Tibial artery (tissue), 4 donors: ENCODE measurements at regions not wholly inside any gene's neighbourhood (a gene's known extent, or its start where the extent isn't known, plus 50 kb on each side); places are given as distances from the start of the nearest gene placed in this dataset.

Experiments
- DNase-seq, 2 donors: peaks; one replicate each; pipeline ENCODE4 v3.0.0-alpha.2; 2019
- H3K27ac ChIP-seq, 2 donors: fragments of 200-600 bp; sonication (generic) in 1 of 2; 1 replicate in 1 of 2; 2 replicates in 1 of 2; pipeline ENCODE4 v1.5.1; 2018 to 2019; ENCODE audit warnings: mild to moderate bottlenecking in 1 of 2
- H3K27me3 ChIP-seq, 2 donors: fragments of 200-600 bp; sonication (generic) in 1 of 2; one replicate each; pipeline versions ENCODE4 v1.5.1 to v1.6.0; 2016 to 2019
- H3K36me3 ChIP-seq, 3 donors: fragments of 200-600 bp; sonication (generic) in 2 of 3; one replicate each; pipeline ENCODE4 v1.5.1; 2016 to 2019; ENCODE audit warnings: mild to moderate bottlenecking in 2 of 3
- H3K4me1 ChIP-seq, 4 donors: fragments of 200-600 bp; sonication (generic) in 2 of 4; 1 replicate in 3 of 4; 2 replicates in 1 of 4; pipeline ENCODE4 v1.5.1; 2016 to 2019
- H3K4me3 ChIP-seq, 2 donors: fragments of 200-600 bp; sonication (generic) in 1 of 2; 1 replicate in 1 of 2; 2 replicates in 1 of 2; pipeline ENCODE4 v1.5.1; 2018 to 2019; ENCODE audit warnings: mild to moderate bottlenecking in 2 of 2
- H3K9me3 ChIP-seq, 3 donors: fragments of 200-600 bp; sonication (generic) in 1 of 3; one replicate each; pipeline ENCODE4 v1.5.1; 2016 to 2019
- intact Hi-C: fragments of 100-400 bp; cut with DNase I; formaldehyde crosslinking; loops from one replicate; pipeline ENCODE4 v1.15.0; 2023; ENCODE audit warnings: low total_unique reads
- TF ChIP-seq, protein P1 (sequence below), 2 experiments: fragments of 200-600 bp in 1 of 2; fragments of 450-650 bp in 1 of 2; IDR thresholded peaks; one replicate each; pipeline ENCODE4 v1.5.1; 2017 to 2019; ENCODE audit warnings: antibody characterized with exemption in 2 of 2, mild to moderate bottlenecking in 1 of 2, moderate library complexity in 1 of 2

- intact Hi-C loops = no loop called here
- Histone ChIP-seq H3K36me3 (no peaks in the 10 kb centered on the region), H3K4me3 (no peak overlapping the region), H3K4me1 (peaks cover 0 to 4% (median 0%) of the 10 kb centered on the region in 4 donors), H3K27me3 (no peaks in the 10 kb centered on the region), H3K27ac (no peak overlapping the region), H3K9me3 (no peaks in the 10 kb centered on the region)
- peak in 1 of 2 donors; percentile 25 for DNase-seq
- TF ChIP-seq, protein P1, sequence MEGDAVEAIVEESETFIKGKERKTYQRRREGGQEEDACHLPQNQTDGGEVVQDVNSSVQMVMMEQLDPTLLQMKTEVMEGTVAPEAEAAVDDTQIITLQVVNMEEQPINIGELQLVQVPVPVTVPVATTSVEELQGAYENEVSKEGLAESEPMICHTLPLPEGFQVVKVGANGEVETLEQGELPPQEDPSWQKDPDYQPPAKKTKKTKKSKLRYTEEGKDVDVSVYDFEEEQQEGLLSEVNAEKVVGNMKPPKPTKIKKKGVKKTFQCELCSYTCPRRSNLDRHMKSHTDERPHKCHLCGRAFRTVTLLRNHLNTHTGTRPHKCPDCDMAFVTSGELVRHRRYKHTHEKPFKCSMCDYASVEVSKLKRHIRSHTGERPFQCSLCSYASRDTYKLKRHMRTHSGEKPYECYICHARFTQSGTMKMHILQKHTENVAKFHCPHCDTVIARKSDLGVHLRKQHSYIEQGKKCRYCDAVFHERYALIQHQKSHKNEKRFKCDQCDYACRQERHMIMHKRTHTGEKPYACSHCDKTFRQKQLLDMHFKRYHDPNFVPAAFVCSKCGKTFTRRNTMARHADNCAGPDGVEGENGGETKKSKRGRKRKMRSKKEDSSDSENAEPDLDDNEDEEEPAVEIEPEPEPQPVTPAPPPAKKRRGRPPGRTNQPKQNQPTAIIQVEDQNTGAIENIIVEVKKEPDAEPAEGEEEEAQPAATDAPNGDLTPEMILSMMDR (IDR thresholded peaks at IDR 0.05) = no peak
Measured at GRCh38 chr9:86452201-86452828, 98.1 kb upstream of the TUT7 start.

DNA sequence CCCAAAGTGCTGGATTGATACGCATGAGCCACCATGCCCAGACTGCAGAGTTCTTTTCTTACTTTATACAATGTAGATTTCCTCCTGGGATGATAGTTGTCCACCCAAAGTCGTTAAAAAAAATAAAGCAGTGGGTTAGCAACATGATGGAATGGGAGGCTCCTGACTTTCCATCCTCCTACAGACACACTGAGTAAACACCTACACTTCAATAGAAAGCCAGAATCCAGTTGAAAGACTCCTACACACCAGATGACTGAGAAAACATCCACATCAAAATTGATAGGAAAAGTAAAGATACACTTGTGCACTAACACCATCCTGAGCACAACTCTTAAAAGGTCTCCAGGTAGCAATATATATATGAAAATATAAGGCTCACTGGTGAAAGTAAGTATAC is 95.0 kb upstream of the TUT7 start:
- H3K27ac ChIP-seq = no peak overlapping the region
- no peak overlapping the region for H3K4me3 ChIP-seq
- no peaks in the 10 kb centered on the region for H3K36me3 ChIP-seq
- no peaks in the 10 kb centered on the region for H3K27me3 ChIP-seq
- TF ChIP-seq, protein P1 (IDR thresholded peaks at IDR 0.05) = no peak
- DNase-seq = no peak
- peaks cover 0 to 4% (median 0%) of the 10 kb centered on the region in 4 donors for H3K4me1 ChIP-seq
- intact Hi-C loops = no loop called here
- H3K9me3 ChIP-seq = no peaks in the 10 kb centered on the region

DNA sequence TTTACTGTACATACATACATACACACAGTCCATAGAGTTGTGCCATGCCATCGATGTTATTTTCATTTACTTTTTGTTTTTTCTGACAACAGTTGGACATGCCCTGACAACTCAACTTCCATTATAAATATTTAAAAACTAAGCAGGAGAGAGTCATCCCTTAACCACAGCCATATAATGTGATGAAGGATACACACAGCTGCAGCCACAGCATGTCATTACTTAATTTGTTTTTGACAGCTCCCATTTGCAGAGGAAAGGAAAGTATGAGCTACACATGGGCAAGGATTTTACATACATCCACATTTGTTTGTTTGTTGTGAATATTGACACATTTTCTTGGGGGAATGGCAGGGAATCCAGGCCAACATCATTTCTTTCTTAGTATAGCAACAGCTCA is 91.5 kb upstream of the TUT7 start:
- H3K4me3 ChIP-seq = no peak overlapping the region
- H3K9me3 ChIP-seq = no peaks in the 10 kb centered on the region
- no peak overlapping the region for H3K27ac ChIP-seq
- H3K4me1 ChIP-seq = no peaks in the 10 kb centered on the region
- H3K36me3 ChIP-seq = no peaks in the 10 kb centered on the region
- TF ChIP-seq, protein P1 (IDR thresholded peaks at IDR 0.05) = no peak
- H3K27me3 ChIP-seq = no peaks in the 10 kb centered on the region
- no peak for DNase-seq
- intact Hi-C loops = no loop called here

GRCh38 chr9:86443992-86444391 is 89.8 kb upstream of the TUT7 start:
- Histone ChIP-seq H3K9me3 (no peaks in the 10 kb centered on the region), H3K4me3 (no peak overlapping the region), H3K27ac (no peak overlapping the region), H3K27me3 (no peaks in the 10 kb centered on the region), H3K36me3 (no peaks in the 10 kb centered on the region), H3K4me1 (no peaks in the 10 kb centered on the region)
- intact Hi-C loops = no loop called here
- DNase-seq = no peak
- TF ChIP-seq, protein P1 (IDR thresholded peaks at IDR 0.05) = no peak

- Histone ChIP-seq H3K36me3 (no peaks in the 10 kb centered on the region), H3K27ac (no peak overlapping the region), H3K4me1 (no peaks in the 10 kb centered on the region), H3K27me3 (no peaks in the 10 kb centered on the region), H3K9me3 (no peaks in the 10 kb centered on the region), H3K4me3 (no peak overlapping the region)
- peak; percentile 59 to 64 for DNase-seq
- intact Hi-C loops = loop anchor here (10.0 kb wide), 1 partner anchor 891 kb away; no protein-coding TSS in a partner anchor
- TF ChIP-seq, protein P1 (IDR thresholded peaks at IDR 0.05) = peak; percentile 59 to 75
Measured at GRCh38 chr9:86434039-86434726, 80.0 kb upstream of the TUT7 start.
